ENCODE measurements at regions not wholly inside any gene's neighbourhood (a gene's known extent, or its start where the extent isn't known, plus 50 kb on each side); places are given as distances from the start of the nearest gene placed in this dataset.
"Not testable (repeated sequence)": the region's sequence is repeated elsewhere in the genome, so short reads cannot be mapped to it uniquely, and the experiment has no call there.

DNA sequence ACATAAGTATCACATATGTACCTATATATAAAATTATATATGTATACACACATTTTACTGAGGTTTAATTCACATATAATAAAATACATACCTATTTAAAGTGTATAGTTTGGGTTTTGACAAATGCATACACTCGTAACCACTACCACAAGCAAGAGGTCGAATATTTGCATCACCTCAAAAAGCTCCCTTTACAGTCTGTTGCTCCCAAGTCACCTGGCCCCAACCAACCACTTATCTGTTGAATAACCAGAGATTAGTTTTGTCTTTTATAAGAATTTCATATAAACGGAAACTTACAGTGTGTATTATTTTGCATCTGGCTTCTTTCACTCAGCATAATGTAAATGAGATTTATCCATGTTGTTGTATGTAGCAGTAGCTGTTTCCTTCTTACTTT lies 218.9 kb downstream of the MAT2B start:
- TF ChIP-seq, protein P1, sequence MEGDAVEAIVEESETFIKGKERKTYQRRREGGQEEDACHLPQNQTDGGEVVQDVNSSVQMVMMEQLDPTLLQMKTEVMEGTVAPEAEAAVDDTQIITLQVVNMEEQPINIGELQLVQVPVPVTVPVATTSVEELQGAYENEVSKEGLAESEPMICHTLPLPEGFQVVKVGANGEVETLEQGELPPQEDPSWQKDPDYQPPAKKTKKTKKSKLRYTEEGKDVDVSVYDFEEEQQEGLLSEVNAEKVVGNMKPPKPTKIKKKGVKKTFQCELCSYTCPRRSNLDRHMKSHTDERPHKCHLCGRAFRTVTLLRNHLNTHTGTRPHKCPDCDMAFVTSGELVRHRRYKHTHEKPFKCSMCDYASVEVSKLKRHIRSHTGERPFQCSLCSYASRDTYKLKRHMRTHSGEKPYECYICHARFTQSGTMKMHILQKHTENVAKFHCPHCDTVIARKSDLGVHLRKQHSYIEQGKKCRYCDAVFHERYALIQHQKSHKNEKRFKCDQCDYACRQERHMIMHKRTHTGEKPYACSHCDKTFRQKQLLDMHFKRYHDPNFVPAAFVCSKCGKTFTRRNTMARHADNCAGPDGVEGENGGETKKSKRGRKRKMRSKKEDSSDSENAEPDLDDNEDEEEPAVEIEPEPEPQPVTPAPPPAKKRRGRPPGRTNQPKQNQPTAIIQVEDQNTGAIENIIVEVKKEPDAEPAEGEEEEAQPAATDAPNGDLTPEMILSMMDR (IDR thresholded peaks at IDR 0.05; ENCODE audit: extremely low read depth, missing control alignments): no peak
- no peak for DNase-seq (ENCODE audit: low spot score)

DNA sequence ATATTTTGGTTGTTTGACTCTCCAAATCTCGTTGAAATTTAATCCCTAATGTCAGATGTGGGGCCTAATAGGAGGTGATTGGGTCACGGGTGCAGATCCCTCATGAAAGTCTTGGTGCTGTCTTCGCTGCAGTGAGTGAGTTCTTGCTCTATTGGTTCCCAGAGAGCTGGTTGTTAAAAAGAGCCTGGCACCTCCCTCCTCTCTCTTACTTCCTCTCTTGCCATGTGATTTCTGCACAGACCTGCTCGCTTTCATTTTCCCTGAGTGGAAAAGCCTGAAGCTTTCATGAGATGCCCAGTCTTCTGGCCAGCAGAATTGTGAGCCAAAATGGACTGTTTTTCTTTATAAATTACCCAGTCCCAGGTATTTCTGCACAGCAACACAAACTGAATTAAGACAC lies 221.6 kb downstream of the MAT2B start:
- no peak for DNase-seq (ENCODE audit: low spot score)
- TF ChIP-seq, protein P1 (IDR thresholded peaks at IDR 0.05; ENCODE audit: extremely low read depth, missing control alignments): no peak

DNA sequence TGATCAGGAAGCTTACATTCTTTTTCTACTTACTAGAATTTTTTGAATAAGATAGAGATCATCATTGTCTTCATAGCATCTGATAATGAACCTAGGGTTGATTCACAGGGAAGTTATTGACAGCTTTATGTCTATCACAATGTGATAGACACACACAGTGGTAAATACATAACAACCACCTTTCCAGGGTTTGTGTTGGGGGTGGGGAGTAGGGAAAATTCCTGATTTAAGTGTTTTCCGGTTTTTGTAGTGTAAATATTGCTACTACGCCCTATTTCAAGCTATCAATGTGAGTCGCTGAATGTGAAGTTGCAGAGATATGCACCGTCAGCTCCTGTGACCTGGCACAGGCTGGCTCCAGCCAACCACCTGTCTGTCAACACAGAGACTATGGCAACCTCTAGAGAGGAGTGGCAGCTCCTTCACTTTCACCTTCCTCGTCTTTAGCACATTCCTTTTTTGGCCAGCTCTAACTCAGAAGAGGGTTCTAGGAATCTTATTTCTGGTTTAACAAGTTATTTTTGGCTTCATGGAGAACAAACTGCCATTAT lies 224.9 kb downstream of the MAT2B start:
- no peak for DNase-seq (ENCODE audit: low spot score)
- TF ChIP-seq, protein P1 (IDR thresholded peaks at IDR 0.05; ENCODE audit: extremely low read depth, missing control alignments): no peak

DNA sequence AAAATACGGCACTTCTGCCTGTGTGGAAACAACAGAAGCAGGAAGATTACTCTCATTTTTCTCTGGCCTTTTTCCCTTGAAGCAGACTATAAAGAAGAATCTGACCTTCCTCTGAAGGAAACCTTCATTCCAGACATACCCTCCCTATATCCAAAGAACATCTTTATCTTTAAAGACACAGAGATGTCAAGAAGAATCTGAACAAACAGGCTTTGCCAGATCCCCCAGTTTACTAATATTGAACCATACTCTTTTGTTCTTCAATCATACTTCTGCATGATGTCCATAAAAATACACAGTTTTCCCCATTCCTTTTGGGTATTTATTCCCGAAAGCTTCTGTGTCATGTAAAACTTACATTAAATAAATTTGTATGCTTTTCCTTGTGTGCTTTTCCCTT lies 225.8 kb downstream of the MAT2B start:
- TF ChIP-seq, protein P1 (IDR thresholded peaks at IDR 0.05; ENCODE audit: extremely low read depth, missing control alignments): no peak
- DNase-seq (ENCODE audit: low spot score): no peak

DNA sequence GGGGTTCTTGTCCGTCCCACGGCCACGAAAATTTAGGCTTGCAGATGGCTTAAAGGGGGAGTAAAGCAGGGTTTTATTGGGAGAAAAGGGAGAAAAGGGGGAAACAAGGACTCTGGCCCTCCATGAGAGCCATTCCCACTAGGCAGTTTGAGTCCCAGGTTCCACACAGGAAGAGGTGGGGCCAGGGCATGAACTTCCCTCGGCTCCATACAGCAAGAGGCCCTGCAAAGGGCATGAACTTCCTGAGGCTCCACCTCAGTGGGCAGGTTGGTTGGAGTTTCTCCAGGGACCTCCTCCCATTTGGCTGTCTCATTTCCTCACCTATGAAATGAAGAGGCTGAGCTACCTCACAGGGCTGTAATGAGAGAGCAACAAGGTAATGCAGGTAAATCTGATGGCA lies 229.7 kb downstream of the MAT2B start:
- TF ChIP-seq, protein P1 (IDR thresholded peaks at IDR 0.05; ENCODE audit: extremely low read depth, missing control alignments): no peak

DNA sequence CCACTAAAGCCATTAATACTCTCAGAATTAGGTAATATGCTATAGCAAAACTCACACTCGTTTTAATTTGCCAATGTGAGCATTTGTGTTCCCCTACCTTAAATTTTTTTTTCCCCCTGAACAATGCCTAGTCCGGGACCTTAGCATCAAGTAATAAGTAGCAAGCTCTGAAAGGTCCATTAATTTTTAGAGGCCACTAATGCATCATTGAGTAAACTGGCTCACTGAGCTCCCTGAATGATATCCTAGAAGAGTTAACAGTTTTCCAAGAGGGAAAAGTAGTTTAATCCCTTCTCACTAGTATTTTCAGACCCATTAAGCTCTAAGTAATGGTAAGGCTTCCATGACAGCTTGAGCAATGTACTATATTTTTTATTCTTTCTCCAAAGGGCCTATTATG lies 242.2 kb downstream of the MAT2B start:
- TF ChIP-seq, protein P1 (IDR thresholded peaks at IDR 0.05; ENCODE audit: extremely low read depth, missing control alignments): no peak
- no peak for DNase-seq (ENCODE audit: low spot score)

More for the DNA sequence above, 229.7 kb downstream of the MAT2B start:
- DNase-seq (ENCODE audit: low spot score): no peak

DNA sequence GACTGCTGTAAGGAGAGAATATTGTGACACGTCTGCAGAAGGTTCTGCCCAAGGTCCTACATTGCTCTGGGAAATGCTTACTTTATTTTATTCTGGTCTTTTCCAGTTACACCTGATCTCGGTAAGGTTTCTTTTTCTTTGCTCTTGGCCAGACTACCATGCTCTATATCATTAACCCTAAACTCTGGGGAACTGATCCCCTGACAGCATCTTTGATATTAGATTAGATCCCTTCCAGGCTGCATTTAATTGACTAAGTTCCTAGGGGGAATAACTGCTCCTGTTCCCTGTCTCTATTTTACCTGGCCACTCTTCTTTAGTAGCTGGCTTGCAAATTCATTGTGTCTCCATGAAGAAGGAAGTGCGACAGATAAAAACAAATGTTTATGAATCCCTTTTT lies 243.5 kb downstream of the MAT2B start:
- TF ChIP-seq, protein P1 (IDR thresholded peaks at IDR 0.05; ENCODE audit: extremely low read depth, missing control alignments): no peak

DNA sequence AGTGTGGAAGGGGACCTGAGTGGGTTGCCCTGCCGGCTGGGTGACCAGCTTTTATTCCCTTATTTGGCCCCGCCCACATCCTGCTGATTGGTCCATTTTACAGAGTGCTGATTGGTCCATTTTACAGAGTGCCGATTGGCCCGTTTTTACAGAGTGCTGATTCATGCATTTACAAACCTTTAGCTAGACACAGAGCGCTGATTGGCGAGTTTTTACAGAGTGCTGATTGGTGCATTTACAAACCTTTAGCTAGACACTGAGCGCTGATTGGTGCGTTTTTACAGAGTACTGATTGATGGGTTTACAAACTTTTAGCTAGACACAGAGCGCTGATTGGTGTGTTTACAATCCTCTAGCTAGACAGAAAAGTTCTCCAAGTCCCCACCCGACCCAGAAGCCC lies 245.0 kb downstream of the MAT2B start:
- DNase-seq (ENCODE audit: low spot score): not testable (repeated sequence)

More for the DNA sequence above, 243.5 kb downstream of the MAT2B start:
- DNase-seq (ENCODE audit: low spot score): no peak
